ENCODE measurements at regions not wholly inside any gene's neighbourhood (a gene's known extent, or its start where the extent isn't known, plus 50 kb on each side); places are given as distances from the start of the nearest gene placed in this dataset.

- no peak for DNase-seq
Observed at GRCh38 chr10:105969884-105970377, 1194.6 kb downstream of the SORCS1 start.

GRCh38 chr10:105968666-105969065 is 1195.8 kb downstream of the SORCS1 start:
- no peak for DNase-seq

DNA sequence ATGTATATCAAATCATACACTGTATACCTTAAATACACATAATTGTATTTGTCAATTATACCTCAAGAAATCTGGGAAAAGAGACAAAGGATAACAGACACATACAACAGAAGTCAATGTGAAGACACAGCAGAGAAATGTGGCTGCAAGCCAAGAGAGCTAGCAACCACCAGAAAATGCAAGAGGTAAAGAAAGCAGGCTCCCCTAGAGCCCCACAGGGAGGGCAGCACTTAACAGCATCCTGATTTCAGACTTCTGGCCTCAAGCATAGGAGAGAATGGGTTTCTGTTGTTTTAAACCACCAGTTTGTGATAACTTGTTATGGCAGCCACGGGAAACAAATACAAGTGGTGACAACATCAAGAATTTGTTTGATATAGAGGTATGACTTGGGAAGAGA is 1197.2 kb downstream of the SORCS1 start:
- DNase-seq = no peak

DNA sequence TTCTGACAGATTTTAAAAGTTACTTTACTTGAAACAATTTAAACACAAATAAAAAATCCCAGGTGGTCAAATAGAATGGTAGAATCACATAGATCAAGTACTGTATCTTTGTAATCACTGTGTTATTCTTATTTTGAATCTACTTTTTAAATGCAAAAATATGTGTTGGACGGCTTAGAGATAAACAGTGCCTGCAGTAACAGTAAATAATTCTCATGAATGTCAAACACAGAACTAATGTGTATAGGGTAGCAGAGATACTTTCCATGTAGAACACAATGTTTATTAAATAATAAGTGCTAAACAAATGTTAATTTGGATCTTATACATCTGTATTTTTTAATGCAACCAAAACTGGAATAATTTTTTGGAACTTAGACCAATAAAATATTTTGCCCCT is 1199.4 kb downstream of the SORCS1 start:
- DNase-seq = no peak

- no peak for DNase-seq
Observed at GRCh38 chr10:105964009-105964408, 1200.5 kb downstream of the SORCS1 start.

GRCh38 chr10:105963334-105963884 is 1201.1 kb downstream of the SORCS1 start:
- DNase-seq = no peak

DNA sequence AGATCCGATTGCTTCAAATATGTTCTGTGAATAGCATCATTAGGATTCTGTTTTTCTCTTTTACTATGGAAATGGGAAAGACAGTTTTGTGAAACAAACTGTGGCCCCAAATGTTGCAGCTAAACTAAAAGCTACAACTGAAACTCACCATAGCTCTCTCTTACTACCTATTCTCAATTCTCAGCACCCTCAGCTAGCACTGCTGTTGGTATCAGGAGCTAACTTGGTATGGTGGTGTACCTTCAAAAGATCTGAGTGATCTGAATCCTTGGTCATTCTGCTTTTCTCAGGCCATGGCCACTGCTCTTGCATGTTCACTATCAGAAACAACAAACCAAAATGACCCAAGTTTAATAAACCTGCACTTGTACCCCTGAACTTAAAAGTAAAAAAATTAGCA is 1208.0 kb downstream of the SORCS1 start:
- DNase-seq = no peak

DNA sequence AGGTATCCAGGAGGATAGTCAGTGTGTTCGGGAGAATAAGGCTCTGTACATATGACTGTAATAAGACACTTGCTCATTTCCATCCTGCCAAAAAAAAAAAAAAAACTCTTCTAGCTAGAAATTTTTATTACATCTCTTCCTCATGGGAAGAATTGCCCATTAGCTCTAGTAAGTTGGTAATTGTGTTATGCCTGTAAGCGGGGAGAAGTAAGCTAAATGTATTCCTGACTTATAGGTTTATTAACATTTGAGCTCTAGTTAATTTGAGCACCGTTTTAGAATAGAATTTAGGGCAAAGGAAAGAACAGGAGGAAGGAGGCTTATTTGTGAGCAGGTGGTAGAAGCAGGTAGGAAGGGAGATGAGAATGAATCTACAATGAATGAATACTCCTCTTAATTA is 1210.6 kb downstream of the SORCS1 start:
- DNase-seq = no peak

DNA sequence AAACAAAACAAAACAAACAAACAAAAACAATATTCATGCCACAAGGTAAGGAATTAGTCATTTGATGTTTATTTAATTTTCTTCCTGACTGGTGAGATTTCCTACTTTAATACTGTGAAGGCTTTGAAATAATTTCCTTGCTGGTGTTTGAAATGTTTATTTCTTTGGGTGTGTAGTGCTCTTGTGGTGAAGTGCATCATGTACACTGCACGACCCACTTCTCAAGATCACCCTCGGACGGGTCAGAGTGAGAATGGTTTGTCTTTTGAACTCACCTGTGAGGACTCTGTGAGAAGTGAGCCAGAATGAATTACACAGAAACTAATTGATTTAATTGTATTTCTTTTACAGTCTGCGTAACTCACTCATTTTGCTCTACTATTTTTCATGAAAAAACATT is 1211.5 kb downstream of the SORCS1 start:
- no peak for DNase-seq

GRCh38 chr10:105952153-105952552 is 1212.4 kb downstream of the SORCS1 start:
- DNase-seq = no peak

DNA sequence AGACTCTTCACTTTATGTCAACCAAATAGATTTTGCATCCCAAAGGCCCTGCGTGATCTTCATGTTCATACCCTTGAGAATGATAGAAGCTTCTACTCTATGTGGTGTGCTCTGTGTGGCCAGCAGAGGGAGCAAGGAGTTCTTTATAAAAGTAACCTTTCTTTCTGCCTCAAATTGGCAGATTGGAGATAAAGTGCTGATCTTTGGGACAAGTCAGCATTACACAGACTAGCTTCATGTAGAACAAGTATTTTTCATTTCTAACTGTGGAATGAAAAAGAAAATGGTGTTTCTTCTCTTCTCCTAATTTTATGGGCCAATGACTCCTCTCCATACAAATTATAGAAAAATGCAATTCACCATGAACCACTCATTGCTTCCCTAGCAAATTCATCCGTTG is 1214.1 kb downstream of the SORCS1 start:
- peak in 1 of 2 experiments; percentile 44 for DNase-seq

DNA sequence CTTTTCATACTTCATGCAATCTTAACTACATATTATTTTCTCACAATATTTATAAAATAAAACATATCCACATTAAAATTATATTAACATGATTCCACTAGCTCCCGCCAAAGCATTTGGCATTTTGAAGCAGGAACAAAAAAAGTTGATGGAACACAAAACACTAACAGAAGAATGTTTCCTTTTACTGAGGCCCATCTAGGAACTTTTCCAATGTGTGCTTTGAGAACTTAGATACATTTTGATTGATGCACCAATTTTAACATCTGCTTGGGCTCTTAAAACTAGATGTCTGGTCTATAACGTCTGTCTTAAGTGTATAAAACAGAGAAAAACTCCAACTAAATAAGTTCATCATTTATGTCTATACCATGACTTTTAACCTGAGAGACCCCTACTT is 1214.8 kb downstream of the SORCS1 start:
- no peak for DNase-seq

GRCh38 chr10:105925045-105925785 is 1239.3 kb downstream of the SORCS1 start:
- DNase-seq = no peak

DNA sequence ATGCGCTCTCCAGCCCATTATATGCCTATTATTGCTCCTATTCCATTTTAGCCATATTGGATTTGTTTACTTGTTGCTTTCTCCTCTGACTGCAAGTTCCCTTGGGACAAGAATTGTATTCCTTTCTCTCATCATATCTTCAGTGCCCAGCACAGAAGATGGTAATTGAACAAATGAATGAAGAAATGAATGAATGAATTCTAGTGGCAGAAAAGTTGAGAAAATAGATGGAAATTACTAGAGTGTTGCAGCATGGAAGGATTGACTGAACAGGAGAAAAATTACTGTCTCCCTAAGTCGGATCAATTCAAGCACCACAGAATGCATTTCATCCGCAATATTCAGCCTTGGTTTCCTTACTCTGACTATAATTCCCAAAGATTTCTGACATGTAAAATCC is 1243.2 kb downstream of the SORCS1 start:
- DNase-seq = no peak

- DNase-seq = no peak
Observed at GRCh38 chr10:105914432-105914831, 1250.1 kb downstream of the SORCS1 start.

DNA sequence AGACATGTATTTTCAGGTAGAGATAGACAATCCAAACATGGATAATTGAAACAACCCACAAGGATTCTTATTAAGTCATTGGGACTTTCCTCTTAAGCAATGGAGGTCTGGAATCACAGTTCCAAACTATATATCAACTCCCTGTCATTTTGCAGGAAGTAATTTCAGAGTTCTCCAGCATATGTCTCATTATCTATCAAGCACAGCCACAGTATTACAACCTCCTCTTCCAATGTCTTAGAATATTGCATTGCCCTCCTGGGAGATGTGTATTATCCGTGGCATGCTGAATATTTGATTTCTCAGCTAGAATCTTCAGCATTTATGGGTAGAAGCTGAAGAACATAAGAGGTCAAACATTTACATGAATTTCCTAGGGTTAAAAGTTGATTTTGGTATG is 1255.8 kb downstream of the SORCS1 start:
- no peak for DNase-seq

- DNase-seq = no peak
Observed at GRCh38 chr10:105885495-105885894, 1244.4 kb downstream of the SORCS3 start.

GRCh38 chr10:105879401-105879800 is 1238.3 kb downstream of the SORCS3 start:
- no peak for DNase-seq

DNA sequence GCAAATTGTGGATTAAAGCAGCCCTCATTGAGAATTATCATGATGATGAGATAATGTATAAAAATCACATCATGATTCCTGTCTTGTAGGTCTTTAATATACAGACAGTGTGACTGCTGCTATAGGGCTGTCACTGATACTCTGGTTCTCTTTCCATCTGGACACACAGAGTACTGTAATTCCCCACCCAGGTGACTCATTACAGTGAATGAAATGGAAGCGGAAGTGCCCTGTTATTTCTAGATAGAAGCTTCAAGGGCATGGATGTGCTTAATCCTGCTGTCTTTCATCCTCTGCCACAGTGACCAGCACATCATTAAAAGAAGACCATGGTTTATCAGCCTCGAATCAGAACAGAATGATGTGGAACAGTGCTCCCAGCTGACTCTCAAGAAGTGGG is 1234.0 kb downstream of the SORCS3 start:
- DNase-seq = no peak

DNA sequence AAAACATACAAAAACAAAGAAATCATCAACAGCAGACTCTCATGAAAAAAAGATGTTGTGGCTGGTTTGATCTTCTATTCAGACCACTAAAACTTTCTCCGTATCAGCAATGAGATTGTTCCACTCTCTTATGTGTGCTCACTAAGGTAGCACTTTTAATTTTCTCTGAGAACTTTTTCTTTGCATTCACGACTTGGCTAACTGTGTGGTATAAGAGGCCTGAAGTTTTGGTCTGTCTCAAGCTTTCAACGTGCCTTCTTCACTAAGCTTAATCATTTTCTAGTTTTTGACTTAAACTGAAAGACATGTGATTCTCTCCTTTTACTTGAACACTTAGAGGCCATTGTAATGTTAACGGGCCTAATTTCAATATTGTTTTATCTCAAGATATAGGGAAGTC is 1231.6 kb downstream of the SORCS3 start:
- no peak for DNase-seq

GRCh38 chr10:105868935-105869334 is 1227.8 kb downstream of the SORCS3 start:
- DNase-seq = no peak

DNA sequence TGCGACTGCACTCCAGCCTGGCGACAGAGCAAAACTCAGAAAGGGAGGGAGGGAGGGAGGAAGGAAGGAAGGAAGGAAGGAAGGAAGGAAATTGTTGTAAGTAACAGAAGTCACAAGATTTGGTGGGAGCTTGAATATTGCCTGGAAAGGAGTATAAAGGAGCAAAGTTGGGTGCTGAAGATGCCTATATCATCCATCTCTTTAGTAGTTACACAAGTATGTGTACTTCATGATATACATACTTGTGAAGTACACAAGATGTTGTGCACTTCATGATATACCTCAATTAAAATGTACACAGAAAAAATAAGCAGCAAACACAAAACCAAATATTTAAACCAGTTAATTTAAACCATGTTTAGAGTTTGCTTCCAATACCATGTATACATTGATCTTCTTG is 1223.8 kb downstream of the SORCS3 start:
- no peak for DNase-seq

- no peak for DNase-seq
Observed at GRCh38 chr10:105857268-105858264, 1216.5 kb downstream of the SORCS3 start.

GRCh38 chr10:105855791-105856190 is 1214.7 kb downstream of the SORCS3 start:
- no peak for DNase-seq

Measured in NCI-H526 (cell line).